ENCODE measurements at regions not wholly inside any gene's neighbourhood (a gene's known extent, or its start where the extent isn't known, plus 50 kb on each side); places are given as distances from the start of the nearest gene placed in this dataset.

GRCh38 chr2:16007167-16007934 lies 67.0 kb downstream of the MYCN start:
- H3K4me1 ChIP-seq: no peaks in the 10 kb centered on the region
- no peak overlapping the region for H3K27ac ChIP-seq
- no peaks in the 10 kb centered on the region for H3K27me3 ChIP-seq
- H3K36me3 ChIP-seq: no peaks in the 10 kb centered on the region
- no peak overlapping the region for H3K4me3 ChIP-seq
- TF ChIP-seq CTCF (IDR thresholded peaks at IDR 0.05): no peak
- no peak for DNase-seq (ENCODE audit: low spot score)
- no peaks in the 10 kb centered on the region for H3K9me3 ChIP-seq

DNA sequence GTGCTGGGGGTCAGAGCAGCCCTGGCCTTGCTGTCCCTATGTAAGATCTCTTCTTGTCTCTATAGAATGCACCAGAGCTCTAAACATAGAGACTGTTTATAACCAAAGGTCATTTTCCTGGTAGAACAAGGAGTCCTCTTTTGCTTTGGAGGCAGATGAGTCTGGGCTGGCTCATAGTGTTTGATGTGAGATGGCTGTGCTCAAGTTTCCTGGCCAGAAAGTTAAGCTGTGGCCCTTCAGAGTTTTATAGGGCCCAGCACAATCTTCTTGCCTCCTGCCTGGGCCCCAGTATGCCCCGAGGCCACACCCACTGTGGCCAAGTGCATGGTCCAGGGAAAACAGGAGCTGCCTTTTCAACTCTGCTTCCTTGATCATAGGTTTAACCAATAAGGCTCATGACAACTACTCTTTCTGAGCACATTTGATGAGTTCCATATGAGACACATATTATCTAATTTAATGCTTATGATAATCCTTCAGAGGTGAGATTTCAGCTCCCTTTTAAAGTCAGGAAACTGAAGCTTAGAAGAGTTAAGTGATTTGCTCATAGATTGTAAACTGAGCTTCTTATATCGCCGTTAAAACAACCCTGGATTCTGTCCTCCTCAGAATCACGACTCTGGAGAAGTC lies 66.3 kb downstream of the MYCN start:
- no peak for DNase-seq (ENCODE audit: low spot score)
- H3K4me3 ChIP-seq: no peak overlapping the region
- H3K4me1 ChIP-seq: no peaks in the 10 kb centered on the region
- H3K9me3 ChIP-seq: no peaks in the 10 kb centered on the region
- no peak overlapping the region for H3K27ac ChIP-seq
- no peak for TF ChIP-seq CTCF (IDR thresholded peaks at IDR 0.05)
- H3K27me3 ChIP-seq: no peaks in the 10 kb centered on the region
- no peaks in the 10 kb centered on the region for H3K36me3 ChIP-seq

- H3K27ac ChIP-seq: no peak overlapping the region
- no peak for TF ChIP-seq CTCF (IDR thresholded peaks at IDR 0.05)
These were observed 65.6 kb downstream of the MYCN start for GRCh38 chr2:16005816-16006536.

GRCh38 chr2:16005389-16005788 lies 65.0 kb downstream of the MYCN start:
- Histone ChIP-seq H3K4me3 (no peak overlapping the region), H3K9me3 (no peaks in the 10 kb centered on the region), H3K27ac (no peak overlapping the region), H3K4me1 (no peaks in the 10 kb centered on the region), H3K27me3 (no peaks in the 10 kb centered on the region), H3K36me3 (no peaks in the 10 kb centered on the region)
- no peak for TF ChIP-seq CTCF (IDR thresholded peaks at IDR 0.05)
- DNase-seq (ENCODE audit: low spot score): no peak

More at GRCh38 chr2:16005816-16006536, 65.6 kb downstream of the MYCN start:
- no peaks in the 10 kb centered on the region for H3K4me1 ChIP-seq
- H3K4me3 ChIP-seq: no peak overlapping the region
- no peaks in the 10 kb centered on the region for H3K27me3 ChIP-seq
- no peaks in the 10 kb centered on the region for H3K9me3 ChIP-seq
- no peaks in the 10 kb centered on the region for H3K36me3 ChIP-seq
- no peak for DNase-seq (ENCODE audit: low spot score)

DNA sequence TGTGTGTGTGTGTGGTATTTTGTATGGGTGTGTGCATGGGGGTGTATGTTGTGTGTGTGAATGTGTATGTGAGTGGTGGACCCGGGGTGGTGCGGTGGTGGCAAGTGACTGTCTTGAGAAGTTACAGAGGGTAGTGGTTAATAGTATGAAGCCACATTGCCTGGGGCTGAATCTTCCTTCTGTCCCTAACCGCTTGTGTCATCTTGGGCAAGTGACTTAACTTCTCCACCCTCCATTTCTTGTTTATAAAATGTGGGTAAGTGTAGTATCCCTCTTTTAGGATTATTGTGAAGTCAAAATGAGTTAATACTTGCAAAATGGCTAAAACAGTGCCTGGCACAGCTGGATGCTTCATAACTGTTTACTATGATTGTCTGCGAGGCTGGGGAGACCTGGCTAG lies 63.5 kb downstream of the MYCN start:
- no peaks in the 10 kb centered on the region for H3K9me3 ChIP-seq
- no peaks in the 10 kb centered on the region for H3K27me3 ChIP-seq
- no peaks in the 10 kb centered on the region for H3K4me1 ChIP-seq
- H3K27ac ChIP-seq: no peak overlapping the region
- no peaks in the 10 kb centered on the region for H3K36me3 ChIP-seq
- no peak for DNase-seq (ENCODE audit: low spot score)
- no peak for TF ChIP-seq CTCF (IDR thresholded peaks at IDR 0.05)
- no peak overlapping the region for H3K4me3 ChIP-seq
